K562 (cell line): ENCODE measurements at regions not wholly inside any gene's neighbourhood (a gene's known extent, or its start where the extent isn't known, plus 50 kb on each side); places are given as distances from the start of the nearest gene placed in this dataset.

Experiments used
- ATAC-seq: fragments of 200-7000 bp; cut with Tn5 transposase; 3 replicates; pipeline ENCODE4 v1.9.1; 2020; ENCODE audit warnings: moderate library complexity
- BruUV-seq: library from RNA; stranded (reverse); fragments of 400-500 nt; replicated peaks from 2 replicates; lab custom pipeline; 2021; lab: Mats Ljungman, UMichigan
- CTCF ChIA-PET: fragments of 300-600 bp; formaldehyde crosslinking; extraction: SDS; loops from one replicate; lab custom pipeline; 2021; ENCODE audit warnings: low intra/inter-chr PET ratio; lab: Yijun Ruan, JAX
- POLR2A ChIA-PET: fragments of 300-600, 350-650 bp; sonication (Branson Sonifier 250); formaldehyde crosslinking; extraction: SDS; loops from one replicate; lab custom pipeline; 2021; ENCODE audit warnings: antibody characterized with exemption, inconsistent platforms; lab: Yijun Ruan, JAX
- DNase-seq, 4 experiments: peaks; one replicate each; pipeline versions ENCODE4 v3.0.0 to v3.0.0-alpha.2; 2011 to 2018; ENCODE audit warnings: low spot score in 3 of 4, mixed read lengths in 3 of 4; ENCODE audit errors: extremely low read depth in 1 of 4
- FAIRE-seq: peaks from 2 replicates; lab custom pipeline; 2011; peaks lifted over from hg19 to GRCh38; lab: Jason Lieb, UNC
- H2AFZ ChIP-seq: 2 replicates; pipeline ENCODE4 v1.6.0; 2011; ENCODE audit warnings: low read depth, low read length, control low read depth, inconsistent platforms
- H3K27ac ChIP-seq: fragments of 200-600 bp; 3 replicates; pipeline ENCODE4 v1.8.0; 2011; ENCODE audit warnings: low read depth, mild to moderate bottlenecking, control low read depth, inconsistent platforms, low read length, moderate library complexity, mixed read lengths; ENCODE audit errors: extremely low read depth
- H3K27me3 ChIP-seq, 2 experiments: fragments of 300-600 bp in 1 of 2; 2 replicates in 1 of 2; 3 replicates in 1 of 2; pipeline versions ENCODE4 v1.6.0 to v1.8.0; 2011; ENCODE audit warnings: inconsistent platforms in 2 of 2, low read length in 2 of 2, mild to moderate bottlenecking in 1 of 2, mixed read lengths in 1 of 2, moderate library complexity in 1 of 2; ENCODE audit not compliant: control insufficient read depth in 2 of 2, insufficient read depth in 2 of 2
- H3K36me3 ChIP-seq: fragments of 300-600 bp; 3 replicates; pipeline ENCODE4 v1.8.0; 2011; ENCODE audit warnings: mild to moderate bottlenecking, low read length, inconsistent platforms; ENCODE audit not compliant: control insufficient read depth, insufficient read depth
- H3K4me1 ChIP-seq, 2 experiments: fragments of 200-600 bp in 1 of 2; replicated peaks in 1 of 2; 2 replicates in 1 of 2; 3 replicates in 1 of 2; pipeline versions ENCODE4 v1.5.1 to v1.8.0; 2011; ENCODE audit warnings: inconsistent platforms in 2 of 2, low read length in 2 of 2, mild to moderate bottlenecking in 1 of 2, mixed read lengths in 1 of 2, moderate library complexity in 1 of 2; ENCODE audit not compliant: control insufficient read depth in 2 of 2, insufficient read depth in 2 of 2
- H3K4me2 ChIP-seq: 2 replicates; pipeline ENCODE4 v1.6.1; 2011; ENCODE audit warnings: low read length, control low read depth, inconsistent platforms, mixed read lengths; ENCODE audit not compliant: insufficient read depth
- H3K4me3 ChIP-seq: fragments of 200-600 bp; sonication (generic), shearing (Covaris generic); 2 replicates; pipeline ENCODE4 v1.5.1; 2016; ENCODE audit warnings: control low read depth, inconsistent platforms
- H3K79me2 ChIP-seq: fragments of 200-600 bp; 3 replicates; pipeline ENCODE4 v1.8.0; 2011; ENCODE audit warnings: low read length, inconsistent platforms; ENCODE audit not compliant: control insufficient read depth, insufficient read depth
- H3K9ac ChIP-seq, 2 experiments: 2 replicates each; pipeline versions ENCODE4 v1.6.0 to v1.6.1; 2011; ENCODE audit warnings: low read depth in 2 of 2, low read length in 2 of 2, control low read depth in 1 of 2, inconsistent platforms in 1 of 2, mild to moderate bottlenecking in 1 of 2, mixed read lengths in 1 of 2; ENCODE audit not compliant: insufficient read depth in 1 of 2
- H3K9me1 ChIP-seq: one replicate; pipeline ENCODE4 v1.6.0; 2011; ENCODE audit warnings: inconsistent platforms, mild to moderate bottlenecking, low read length, moderate library complexity; ENCODE audit not compliant: control insufficient read depth, insufficient read depth
- H3K9me3 ChIP-seq: replicated peaks from 2 replicates; pipeline ENCODE4 v1.5.1; 2011; ENCODE audit warnings: low read depth, low read length, inconsistent platforms; ENCODE audit not compliant: control insufficient read depth, insufficient read depth
- H4K20me1 ChIP-seq: replicated peaks from 2 replicates; pipeline ENCODE4 v1.6.1; 2011; ENCODE audit warnings: low read length, inconsistent platforms, mixed read lengths; ENCODE audit not compliant: control insufficient read depth, insufficient read depth
- CTCF ChIP-seq, 3 experiments: IDR thresholded peaks in 2 of 3; conservative IDR thresholded peaks in 1 of 3; 2 replicates each; pipeline ENCODE4 v1.5.1; 2011 to 2012; ENCODE audit warnings: low read length in 3 of 3, mild to moderate bottlenecking in 3 of 3, control low read depth in 2 of 3, improper control_type of control experiment in 1 of 3, inconsistent platforms in 1 of 3, low read depth in 1 of 3, mixed read lengths in 1 of 3, moderate library complexity in 1 of 3; ENCODE audit not compliant: insufficient read depth in 2 of 3
- E2F4 ChIP-seq: sonication (generic); formaldehyde crosslinking; IDR thresholded peaks from 2 replicates; pipeline ENCODE4 v1.8.0; 2022; ENCODE audit warnings: mild to moderate bottlenecking, low read depth, missing genetic modification reagents
- ID3 ChIP-seq, 2 experiments: fragments of 250-450 bp in 1 of 2; fragments of 450-650 bp in 1 of 2; sonication (Bioruptor Pico) in 1 of 2; IDR thresholded peaks; 2 replicates each; pipeline versions ENCODE4 v1.6.1 to v1.8.0; 2016 to 2021; ENCODE audit warnings: mild to moderate bottlenecking in 2 of 2, moderate library complexity in 2 of 2, missing compliant biosample characterization in 1 of 2, missing genetic modification characterization in 1 of 2
- ZNF184 ChIP-seq: sonication (generic); formaldehyde crosslinking; IDR thresholded peaks from 2 replicates; pipeline ENCODE4 v1.5.0; 2020; ENCODE audit warnings: missing genetic modification reagents
- ZNF699 ChIP-seq: fragments of 250-450 bp; sonication (Bioruptor Pico); IDR thresholded peaks from 2 replicates; pipeline ENCODE4 v1.8.0; 2021; ENCODE audit warnings: mild to moderate bottlenecking, moderate library complexity; ENCODE audit not compliant: insufficient replicate concordance
- WGBS: fragments of 100-300 bp; shearing (Covaris generic); methylation state at CpG from one replicate; pipeline ENCODE4 v1.1.6; 2016; ENCODE audit warnings: low coverage, mixed read lengths; ENCODE audit not compliant: insufficient coverage; ENCODE audit errors: missing lambda C conversion rate; 5-methylcytosine and 5-hydroxymethylcytosine counted together
- in situ Hi-C: fragments of 300-500 bp; cut with MboI; formaldehyde crosslinking; loops from 4 replicates; pipeline ENCODE4 v1.15.0; 2018; ENCODE audit warnings: inconsistent platforms, mixed read lengths
- intact Hi-C: fragments of 100-400 bp; cut with micrococcal nuclease; formaldehyde crosslinking; loops from 2 replicates; pipeline ENCODE4 v1.14.2; 2022
- TF ChIP-seq, protein P1 (sequence below): sonication (generic); formaldehyde crosslinking; IDR thresholded peaks from 2 replicates; pipeline ENCODE4 v1.9.0; 2022; ENCODE audit warnings: mild to moderate bottlenecking, missing genetic modification reagents

- no peak for FAIRE-seq
- Histone ChIP-seq H3K4me3 (no peak overlapping the region), H3K9me1 (no peaks in the 10 kb centered on the region), H3K4me1 (no peaks in the 10 kb centered on the region; a peak in 2 of 5 replicates), H3K9ac (no peak overlapping the region), H3K36me3 (no peaks in the 10 kb centered on the region), H3K9me3 (no peaks in the 10 kb centered on the region), H3K79me2 (no peaks in the 10 kb centered on the region), H3K4me2 (no peak overlapping the region), H3K27ac (no peak overlapping the region), H2AFZ (no peak overlapping the region), H4K20me1 (peaks cover 10% of the 10 kb centered on the region; the same call in 1 of the 2 replicates), H3K27me3 (peaks cover 0 to 27% of the 10 kb centered on the region in 2 experiments; a peak in 1 of 5 replicates)
- 3% methylated on average over 5 of the region's 6 CpGs for WGBS
- POLR2A ChIA-PET: interaction anchor here (1.1 kb wide), 1 partner anchor 10 kb away, joined by 3 read pairs; no protein-coding TSS in a partner anchor
- in situ Hi-C loops (no loop called here), intact Hi-C loops (no loop called here)
- BruUV-seq: no TSS peak
- TF ChIP-seq ZNF184: no peak
- no peak for TF ChIP-seq ZNF699 (CRISPR knock-in tag)
- peak in 2 of 3 experiments; percentile 7 to 24; a peak in 3 of 6 replicates for TF ChIP-seq CTCF (IDR thresholded peaks at IDR 0.05 in 2 of 3, conservative IDR thresholded peaks at IDR 0.05 in 1 of 3; ENCODE audit: insufficient read depth in 2 of 3, low read depth in 1 of 3, low read length in 3 of 3)
- no peak for TF ChIP-seq ID3 (CRISPR knock-in tag; IDR thresholded peaks at IDR 0.05)
- no peak for TF ChIP-seq ID3 (tag; IDR thresholded peaks at IDR 0.05)
- TF ChIP-seq, protein P1, sequence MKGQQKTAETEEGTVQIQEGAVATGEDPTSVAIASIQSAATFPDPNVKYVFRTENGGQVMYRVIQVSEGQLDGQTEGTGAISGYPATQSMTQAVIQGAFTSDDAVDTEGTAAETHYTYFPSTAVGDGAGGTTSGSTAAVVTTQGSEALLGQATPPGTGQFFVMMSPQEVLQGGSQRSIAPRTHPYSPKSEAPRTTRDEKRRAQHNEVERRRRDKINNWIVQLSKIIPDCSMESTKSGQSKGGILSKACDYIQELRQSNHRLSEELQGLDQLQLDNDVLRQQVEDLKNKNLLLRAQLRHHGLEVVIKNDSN (CRISPR knock-in tag): no peak
- TF ChIP-seq E2F4: no peak
- CTCF ChIA-PET: no interaction called here
- ATAC-seq: 0 out of 3 replicates have a peak, but pooled peaks have one; percentile 28
- DNase-seq: no peak
Observed at GRCh38 chr11:45089676-45090499, 56.6 kb upstream of the PRDM11 start.
